GM19239 (cell line): ENCODE measurements at regions not wholly inside any gene's neighbourhood (a gene's known extent, or its start where the extent isn't known, plus 50 kb on each side); places are given as distances from the start of the nearest gene placed in this dataset.
"Not testable (repeated sequence)": the region's sequence is repeated elsewhere in the genome, so short reads cannot be mapped to it uniquely, and the experiment has no call there.

Experiments used
- DNase-seq: peaks from one replicate; pipeline ENCODE4 v3.0.0; 2011; ENCODE audit warnings: low spot score; ENCODE audit not compliant: insufficient read length
- FAIRE-seq: peaks from 2 replicates; lab custom pipeline; 2011; peaks lifted over from hg19 to GRCh38; lab: Jason Lieb, UNC

- DNase-seq (no peak), FAIRE-seq (no peak)
These were observed 51.7 kb upstream of the COL8A1 start for GRCh38 chr3:99586701-99587100.

GRCh38 chr3:99579965-99580364 lies 58.4 kb upstream of the COL8A1 start:
- FAIRE-seq (no peak), DNase-seq (no peak)

GRCh38 chr3:99579246-99579645 lies 59.1 kb upstream of the COL8A1 start:
- FAIRE-seq, result no peak

GRCh38 chr3:99578339-99578970 lies 59.9 kb upstream of the COL8A1 start:
- no peak for DNase-seq
- no peak for FAIRE-seq

More at GRCh38 chr3:99579246-99579645, 59.1 kb upstream of the COL8A1 start:
- DNase-seq, result no peak

GRCh38 chr3:99576904-99577559 lies 61.4 kb upstream of the COL8A1 start:
- FAIRE-seq (no peak), DNase-seq (no peak)

- FAIRE-seq (no peak), DNase-seq (no peak)
These were observed 62.7 kb upstream of the COL8A1 start for GRCh38 chr3:99575683-99576082.

- DNase-seq, result no peak
- no peak for FAIRE-seq
These were observed 68.3 kb upstream of the COL8A1 start for GRCh38 chr3:99570061-99570460.

GRCh38 chr3:99568663-99569335 lies 69.6 kb upstream of the COL8A1 start:
- FAIRE-seq, result no peak

GRCh38 chr3:99565331-99565730 lies 73.1 kb upstream of the COL8A1 start:
- FAIRE-seq, result no peak
- DNase-seq, result no peak

More at GRCh38 chr3:99568663-99569335, 69.6 kb upstream of the COL8A1 start:
- no peak for DNase-seq

GRCh38 chr3:99562990-99563607 lies 75.3 kb upstream of the COL8A1 start:
- DNase-seq (no peak), FAIRE-seq (no peak)

GRCh38 chr3:99562138-99562537 lies 76.3 kb upstream of the COL8A1 start:
- no peak for FAIRE-seq

GRCh38 chr3:99561056-99561455 lies 77.3 kb upstream of the COL8A1 start:
- DNase-seq, result no peak
- no peak for FAIRE-seq

More at GRCh38 chr3:99562138-99562537, 76.3 kb upstream of the COL8A1 start:
- DNase-seq, result no peak

- no peak for FAIRE-seq
- DNase-seq, result no peak
These were observed 79.2 kb upstream of the COL8A1 start for GRCh38 chr3:99559196-99559595.

- FAIRE-seq, DNase-seq: not testable (repeated sequence)
These were observed 82.5 kb upstream of the COL8A1 start for GRCh38 chr3:99555885-99556284.

- no peak for DNase-seq
- no peak for FAIRE-seq
These were observed 86.9 kb upstream of the COL8A1 start for GRCh38 chr3:99551520-99551919.

- no peak for FAIRE-seq
- no peak for DNase-seq
These were observed 88.3 kb upstream of the COL8A1 start for GRCh38 chr3:99549957-99550603.

GRCh38 chr3:99549220-99549619 lies 89.2 kb upstream of the COL8A1 start:
- FAIRE-seq, result no peak
- DNase-seq, result no peak

- no peak for FAIRE-seq
- DNase-seq, result no peak
These were observed 89.7 kb upstream of the COL8A1 start for GRCh38 chr3:99548674-99549073.

GRCh38 chr3:99545941-99546580 lies 92.3 kb upstream of the COL8A1 start:
- FAIRE-seq (no peak), DNase-seq (no peak)

- no peak for DNase-seq
- FAIRE-seq, result no peak
These were observed 93.6 kb upstream of the COL8A1 start for GRCh38 chr3:99544786-99545281.
